Heart right ventricle (tissue), 16 donors: ENCODE measurements at regions not wholly inside any gene's neighbourhood (a gene's known extent, or its start where the extent isn't known, plus 50 kb on each side); places are given as distances from the start of the nearest gene placed in this dataset.

Experiments
- ATAC-seq, 8 donors: fragments of 200-7000 bp; cut with Tn5 transposase; one replicate each; pipeline ENCODE4 v1.9.1; 2020; ENCODE audit warnings: mild to moderate bottlenecking in 8 of 8, moderate library complexity in 8 of 8, moderate number of reproducible peaks in 1 of 8
- DNase-seq, 2 donors: peaks; one replicate each; pipeline ENCODE4 v3.0.0-alpha.2; 2020
- H3K27ac ChIP-seq, 10 donors: fragments of 200-600 bp; sonication (generic) in 2 of 10; one replicate each; pipeline versions ENCODE4 v1.5.0 to v1.8.0; 2020 to 2022; ENCODE audit warnings: mild to moderate bottlenecking in 3 of 10
- H3K27me3 ChIP-seq, 7 donors: fragments of 200-600 bp; one replicate each; pipeline ENCODE4 v1.8.0; 2021 to 2022; ENCODE audit warnings: mild to moderate bottlenecking in 2 of 7
- H3K36me3 ChIP-seq, 9 donors: fragments of 200-600 bp; sonication (generic) in 1 of 9; one replicate each; pipeline versions ENCODE4 v1.5.0 to v1.8.0; 2020 to 2022; ENCODE audit warnings: mild to moderate bottlenecking in 2 of 9
- H3K4me1 ChIP-seq, 9 donors: fragments of 200-600 bp; sonication (generic) in 1 of 9; one replicate each; pipeline versions ENCODE4 v1.5.0 to v1.8.0; 2020 to 2022; ENCODE audit warnings: mild to moderate bottlenecking in 4 of 9
- H3K4me3 ChIP-seq, 10 donors: fragments of 200-600 bp; sonication (generic) in 2 of 10; one replicate each; pipeline versions ENCODE4 v1.5.0 to v1.8.0; 2020 to 2022; ENCODE audit warnings: mild to moderate bottlenecking in 7 of 10, moderate library complexity in 2 of 10
- H3K9me3 ChIP-seq, 11 donors: fragments of 200-600 bp in 10 of 11; sonication (generic) in 2 of 11; one replicate each; pipeline versions ENCODE4 v1.5.0 to v1.8.0; 2013 to 2022; ENCODE audit warnings: mild to moderate bottlenecking in 2 of 11, control low read depth in 1 of 11, moderate library complexity in 1 of 11
- WGBS, 2 donors: extraction: QIAGEN DNeasy Blood & Tissue Kit; methylation state at CpG; one replicate each; pipeline ENCODE4 v1.1.7; 2013; ENCODE audit warnings: inconsistent platforms in 1 of 2; 5-methylcytosine and 5-hydroxymethylcytosine counted together
- intact Hi-C, 10 donors: fragments of 100-400 bp; cut with DNase I; formaldehyde crosslinking; loops; one replicate each; pipeline versions ENCODE4 v1.11.1 to v1.14.2; 2022
- TF ChIP-seq, protein P1 (sequence below), 9 donors: fragments of 200-600 bp; sonication (generic) in 2 of 9; IDR thresholded peaks; one replicate each; pipeline versions ENCODE4 v1.5.0 to v1.8.0; 2021 to 2022; ENCODE audit warnings: antibody characterized with exemption in 9 of 9, mild to moderate bottlenecking in 5 of 9, moderate library complexity in 1 of 9
- donor health status: Arrhythmogenic right ventricular cardiomyopathy.
- donor health status: ischemic (EF 13 %, LVEDD 7.1; RV severe dilation, severe dysfunction).
- donor health status: healthy with polysubstance abuse.
- donor health status: DM: no; HTN: yes; CAD: no.
- donor health status: DM: no; HTN: no; CAD: no.
- donor health status: ischemic (EF 25% LVEDD 6.9; RV normal size, moderate dysfunction).
- donor health status: ischemic (EF 25% LVEDD 5.7; RV mildly dilated, moderate dysfunction).
- donor health status: healthy.
- donor health status: DM: yes; HTN: yes; CAD: no.
- donor health status: Ischemic cardiomyopathy.
- donor health status: ischemic (EF 35%, LVEDD 5.7; RV mildly dilated, moderate dysfunction).
- donor health status: nonischemic (EF 11% LVEDD 7.7; RV severe dilation, severe dysfunction).
- donor health status: DM: yes; HTN: yes; CAD: no.
- donor health status: PGD.
- donor health status: ischemic (EF 29% LVEDD 5.4; RV normal size, mild dysfunction).
- donor health status: nonischemic (EF 23%, LVEDD 6.1; RV moderate dilation, normal function).

GRCh38 chr18:44039216-44039615, 641.5 kb upstream of the SETBP1 start:
- intact Hi-C loops: loop anchor here in 1 of 10 donors (10.0 kb wide), 1 partner anchor 56 kb away; no protein-coding TSS in a partner anchor
- 94 to 95% methylated on average over 2 of the region's 2 CpGs for WGBS, 2 donors
- TF ChIP-seq, protein P1, sequence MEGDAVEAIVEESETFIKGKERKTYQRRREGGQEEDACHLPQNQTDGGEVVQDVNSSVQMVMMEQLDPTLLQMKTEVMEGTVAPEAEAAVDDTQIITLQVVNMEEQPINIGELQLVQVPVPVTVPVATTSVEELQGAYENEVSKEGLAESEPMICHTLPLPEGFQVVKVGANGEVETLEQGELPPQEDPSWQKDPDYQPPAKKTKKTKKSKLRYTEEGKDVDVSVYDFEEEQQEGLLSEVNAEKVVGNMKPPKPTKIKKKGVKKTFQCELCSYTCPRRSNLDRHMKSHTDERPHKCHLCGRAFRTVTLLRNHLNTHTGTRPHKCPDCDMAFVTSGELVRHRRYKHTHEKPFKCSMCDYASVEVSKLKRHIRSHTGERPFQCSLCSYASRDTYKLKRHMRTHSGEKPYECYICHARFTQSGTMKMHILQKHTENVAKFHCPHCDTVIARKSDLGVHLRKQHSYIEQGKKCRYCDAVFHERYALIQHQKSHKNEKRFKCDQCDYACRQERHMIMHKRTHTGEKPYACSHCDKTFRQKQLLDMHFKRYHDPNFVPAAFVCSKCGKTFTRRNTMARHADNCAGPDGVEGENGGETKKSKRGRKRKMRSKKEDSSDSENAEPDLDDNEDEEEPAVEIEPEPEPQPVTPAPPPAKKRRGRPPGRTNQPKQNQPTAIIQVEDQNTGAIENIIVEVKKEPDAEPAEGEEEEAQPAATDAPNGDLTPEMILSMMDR (IDR thresholded peaks at IDR 0.05): no peak
- H3K27ac ChIP-seq: no peak overlapping the region
- DNase-seq: no peak
- ATAC-seq: no peak
- no peaks in the 10 kb centered on the region for H3K9me3 ChIP-seq
- no peaks in the 10 kb centered on the region for H3K4me1 ChIP-seq
- no peaks in the 10 kb centered on the region for H3K27me3 ChIP-seq
- no peak overlapping the region for H3K4me3 ChIP-seq
- H3K36me3 ChIP-seq: no peaks in the 10 kb centered on the region

DNA sequence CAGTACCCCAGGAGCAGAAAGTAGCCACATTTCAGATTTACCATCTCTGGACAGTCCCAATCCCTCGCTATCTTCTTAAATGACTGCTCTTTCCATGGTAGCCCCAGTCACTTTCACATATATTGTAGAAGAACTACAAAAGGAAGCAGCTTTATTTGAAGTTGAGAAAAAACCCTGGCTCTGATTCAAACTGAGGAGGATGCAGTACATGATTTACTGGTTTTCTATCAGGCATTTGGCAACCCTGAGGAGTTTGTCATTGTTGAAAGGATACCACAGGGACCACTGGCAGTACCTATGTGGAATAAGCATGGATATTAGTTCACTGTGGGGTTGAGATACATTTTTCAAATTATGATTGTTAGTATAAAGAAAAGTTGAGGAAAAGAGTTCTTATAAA, 640.9 kb upstream of the SETBP1 start:
- DNase-seq (no peak), ATAC-seq (no peak)
- intact Hi-C loops: loop anchor here in 1 of 10 donors (10.0 kb wide), 1 partner anchor 55 kb away; no protein-coding TSS in a partner anchor
- H3K27me3 ChIP-seq: no peaks in the 10 kb centered on the region
- H3K4me3 ChIP-seq: no peak overlapping the region
- H3K9me3 ChIP-seq: no peaks in the 10 kb centered on the region
- TF ChIP-seq, protein P1 (IDR thresholded peaks at IDR 0.05): no peak
- no peak overlapping the region for H3K27ac ChIP-seq
- H3K4me1 ChIP-seq: no peaks in the 10 kb centered on the region
- no peaks in the 10 kb centered on the region for H3K36me3 ChIP-seq
- WGBS, 2 donors: 69 to 81% methylated on average over 1 of the region's 1 CpG

DNA sequence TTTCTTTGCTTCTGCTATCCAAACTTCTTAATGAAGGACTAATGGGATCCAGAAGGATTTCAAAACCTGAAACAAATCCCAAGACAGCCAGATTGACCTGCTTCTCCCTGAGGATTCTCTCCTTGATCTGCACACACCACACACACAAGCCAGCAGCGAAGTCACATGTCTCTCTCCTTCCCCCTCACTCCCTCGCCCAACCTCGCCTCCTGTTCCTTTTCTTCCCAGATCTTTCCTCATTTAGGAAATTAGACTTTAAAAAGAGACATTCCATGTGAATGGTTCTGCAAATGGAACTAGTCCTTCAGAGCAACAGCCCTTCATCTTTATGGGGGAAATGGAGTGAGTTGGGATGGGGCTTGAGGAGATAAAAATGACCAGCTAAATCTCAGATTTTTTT, 639.1 kb upstream of the SETBP1 start:
- TF ChIP-seq, protein P1 (IDR thresholded peaks at IDR 0.05): no peak
- ATAC-seq (no peak), DNase-seq (no peak)
- no peaks in the 10 kb centered on the region for H3K9me3 ChIP-seq
- H3K27ac ChIP-seq: no peak overlapping the region
- H3K4me3 ChIP-seq: no peak overlapping the region
- intact Hi-C loops: no loop called here
- H3K36me3 ChIP-seq: no peaks in the 10 kb centered on the region
- H3K27me3 ChIP-seq: no peaks in the 10 kb centered on the region
- 81 to 84% methylated on average over 3 of the region's 3 CpGs for WGBS, 2 donors
- H3K4me1 ChIP-seq: no peaks in the 10 kb centered on the region

DNA sequence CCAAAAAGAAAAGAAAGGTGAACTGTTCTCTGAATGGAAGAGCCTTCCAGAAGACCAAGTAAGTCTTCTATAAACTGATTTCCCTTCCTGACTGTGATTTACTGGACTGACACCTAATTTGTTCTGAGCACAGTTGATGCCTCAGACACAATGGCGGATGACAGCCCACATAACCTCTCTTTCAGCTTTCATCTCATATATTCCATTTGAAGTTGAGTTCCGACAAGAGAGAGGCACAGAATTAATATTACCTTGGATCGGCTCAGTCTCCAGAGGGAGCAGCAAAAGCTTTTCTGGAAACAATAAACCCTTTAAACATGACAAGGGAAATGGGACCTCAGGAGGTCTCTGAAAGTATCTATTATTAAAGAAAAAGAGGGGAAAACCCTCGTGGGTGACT, 638.7 kb upstream of the SETBP1 start:
- TF ChIP-seq, protein P1 (IDR thresholded peaks at IDR 0.05): no peak
- 71 to 75% methylated on average over 4 of the region's 4 CpGs for WGBS, 2 donors
- no peaks in the 10 kb centered on the region for H3K36me3 ChIP-seq
- no peak for DNase-seq
- no peak for ATAC-seq
- no peak overlapping the region for H3K4me3 ChIP-seq
- no peaks in the 10 kb centered on the region for H3K27me3 ChIP-seq
- H3K4me1 ChIP-seq: no peaks in the 10 kb centered on the region
- H3K27ac ChIP-seq: no peak overlapping the region
- intact Hi-C loops: no loop called here
- no peaks in the 10 kb centered on the region for H3K9me3 ChIP-seq
